Iris pigment epithelial cell (primary cell): ENCODE measurements at regions not wholly inside any gene's neighbourhood (a gene's known extent, or its start where the extent isn't known, plus 50 kb on each side); places are given as distances from the start of the nearest gene placed in this dataset.

ENCODE experiments used
- DNase-seq: peaks from one replicate; pipeline ENCODE4 v3.0.0-alpha.2; 2011; ENCODE audit warnings: low read depth

- DNase-seq, result peak; percentile 3
These were observed 136.0 kb upstream of the PABPC4L start for GRCh38 chr4:134337574-134337973.

- DNase-seq, result no peak
These were observed 127.2 kb upstream of the PABPC4L start for GRCh38 chr4:134328741-134329140.

GRCh38 chr4:134327274-134328122, 125.9 kb upstream of the PABPC4L start:
- DNase-seq, result no peak

DNA sequence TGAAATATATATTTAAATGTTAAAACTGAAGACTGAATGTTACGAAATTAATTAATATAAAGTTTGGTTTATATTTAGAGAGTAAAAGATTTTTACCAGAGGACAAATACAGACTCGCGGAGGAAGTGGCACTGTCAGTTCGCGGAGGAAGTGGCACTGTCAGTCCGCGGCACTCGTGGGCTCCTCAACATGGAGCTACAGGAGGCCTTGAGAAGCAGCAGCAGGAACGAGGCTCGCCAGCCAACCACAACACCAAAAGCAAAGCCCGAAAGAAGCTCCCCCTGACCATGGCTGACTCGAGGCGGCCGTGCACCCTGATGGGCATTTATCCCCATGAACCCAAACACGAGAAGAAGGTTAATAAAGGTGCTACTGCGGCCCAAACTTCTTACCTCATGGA, 125.3 kb upstream of the PABPC4L start:
- no peak for DNase-seq

- DNase-seq, result no peak
These were observed 122.6 kb upstream of the PABPC4L start for GRCh38 chr4:134324179-134324578.

GRCh38 chr4:134320048-134320447, 118.5 kb upstream of the PABPC4L start:
- no peak for DNase-seq

DNA sequence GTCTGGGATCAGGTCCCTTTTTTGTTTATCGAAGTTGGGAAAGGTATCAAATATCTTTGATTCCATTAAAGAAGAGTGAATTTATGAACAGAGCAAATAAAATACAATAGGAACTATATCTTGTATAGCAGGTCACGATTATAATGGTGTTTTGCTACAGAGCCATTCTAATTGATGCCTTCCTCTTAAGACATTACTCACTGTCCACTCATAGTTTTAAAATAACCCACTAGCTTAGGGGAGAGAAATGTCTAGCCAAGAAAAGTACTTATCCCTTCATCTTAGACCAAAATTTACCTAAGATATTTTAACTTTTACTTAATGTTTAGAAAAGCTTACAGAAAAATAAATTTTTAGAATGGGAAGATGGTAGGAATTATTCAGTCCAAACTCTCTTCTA, 112.0 kb upstream of the PABPC4L start:
- no peak for DNase-seq

- DNase-seq, result no peak
These were observed 108.1 kb upstream of the PABPC4L start for GRCh38 chr4:134309715-134310114.

GRCh38 chr4:134308910-134309309, 107.3 kb upstream of the PABPC4L start:
- no peak for DNase-seq

DNA sequence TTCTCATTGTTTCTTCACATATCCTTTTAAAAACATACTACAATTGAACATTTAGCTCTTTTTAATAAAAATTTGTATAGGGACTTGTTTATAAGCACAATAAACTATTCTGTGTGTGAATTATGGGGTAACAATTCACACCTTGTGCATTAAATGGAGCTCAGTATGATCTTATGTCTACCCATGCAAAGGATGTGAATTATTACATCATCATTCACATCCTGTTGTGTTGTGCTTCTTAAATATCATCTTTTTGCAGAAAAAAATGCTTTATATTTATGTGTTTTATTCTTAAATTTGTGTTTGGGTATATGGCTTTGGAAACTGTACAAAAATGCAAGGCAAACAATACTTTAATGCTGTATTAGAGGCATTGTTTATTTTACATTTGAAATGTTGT, 96.7 kb upstream of the PABPC4L start:
- DNase-seq, result no peak

GRCh38 chr4:134297765-134298164, 96.2 kb upstream of the PABPC4L start:
- DNase-seq, result no peak

GRCh38 chr4:134282680-134283079, 81.1 kb upstream of the PABPC4L start:
- DNase-seq, result no peak

GRCh38 chr4:134278675-134279074, 77.1 kb upstream of the PABPC4L start:
- DNase-seq, result no peak

DNA sequence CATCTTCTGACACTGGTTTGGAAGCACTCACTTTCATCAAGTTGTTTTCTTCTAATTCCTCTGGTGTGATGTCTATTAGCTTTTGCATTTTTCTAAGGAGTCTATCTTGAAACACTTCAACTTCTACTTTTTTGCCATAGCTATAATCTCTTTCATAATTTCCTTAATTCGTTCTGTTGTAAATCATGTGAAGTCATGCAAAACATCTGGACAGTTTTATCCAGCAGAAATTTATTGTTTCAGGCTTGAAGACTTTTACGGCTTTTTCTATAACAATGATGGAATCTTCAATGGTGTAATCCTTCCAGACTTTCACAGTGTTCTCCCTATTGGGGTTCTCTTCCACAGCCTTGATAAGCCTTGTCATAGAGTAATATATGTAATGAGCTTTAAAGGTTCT, 74.9 kb upstream of the PABPC4L start:
- no peak for DNase-seq

DNA sequence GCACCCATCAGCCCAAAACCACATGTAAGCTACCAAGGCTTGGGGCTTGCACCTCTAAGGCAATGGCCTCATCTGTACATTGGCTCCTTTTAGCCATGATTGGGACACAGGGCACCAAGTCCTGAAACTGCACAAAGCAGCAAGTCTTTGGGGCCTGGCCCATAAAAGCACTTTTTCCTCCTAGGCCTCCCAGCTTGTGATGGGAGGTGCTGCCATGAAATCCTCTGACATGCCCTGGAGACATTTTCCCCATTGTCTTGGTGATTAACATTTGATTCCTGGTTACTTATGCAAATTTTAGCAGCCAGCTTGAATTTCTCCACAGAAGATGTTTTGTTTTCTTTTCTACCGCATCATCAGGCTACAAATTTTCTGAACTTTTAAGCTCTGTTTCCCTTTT, 58.5 kb upstream of the PABPC4L start:
- no peak for DNase-seq
